ENCODE measurements at regions not wholly inside any gene's neighbourhood (a gene's known extent, or its start where the extent isn't known, plus 50 kb on each side); places are given as distances from the start of the nearest gene placed in this dataset.

DNA sequence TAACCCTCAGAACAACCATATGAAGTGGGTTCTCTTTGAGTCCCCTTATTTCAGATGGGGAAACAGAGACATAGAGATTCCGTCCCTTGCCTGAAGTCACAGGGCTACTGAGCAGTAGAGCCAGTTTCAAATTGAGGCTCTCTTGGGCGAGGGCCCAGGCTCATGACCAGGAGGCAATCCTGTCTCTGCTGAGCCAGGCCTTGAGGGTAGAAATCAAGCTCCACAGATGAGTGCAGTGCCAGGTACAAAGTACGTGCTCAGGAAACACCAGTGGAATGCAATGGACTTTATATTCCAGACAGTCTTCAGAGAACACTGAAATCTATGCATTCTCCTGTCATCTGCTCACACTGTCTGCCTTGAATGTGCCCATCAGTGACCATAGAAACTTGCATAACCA, 291.7 kb upstream of the MAF start:
- Mint-ChIP-seq H3K4me3 (no peak overlapping the region), H3K4me1 (no peaks in the 10 kb centered on the region), H3K36me3 (no peaks in the 10 kb centered on the region)

DNA sequence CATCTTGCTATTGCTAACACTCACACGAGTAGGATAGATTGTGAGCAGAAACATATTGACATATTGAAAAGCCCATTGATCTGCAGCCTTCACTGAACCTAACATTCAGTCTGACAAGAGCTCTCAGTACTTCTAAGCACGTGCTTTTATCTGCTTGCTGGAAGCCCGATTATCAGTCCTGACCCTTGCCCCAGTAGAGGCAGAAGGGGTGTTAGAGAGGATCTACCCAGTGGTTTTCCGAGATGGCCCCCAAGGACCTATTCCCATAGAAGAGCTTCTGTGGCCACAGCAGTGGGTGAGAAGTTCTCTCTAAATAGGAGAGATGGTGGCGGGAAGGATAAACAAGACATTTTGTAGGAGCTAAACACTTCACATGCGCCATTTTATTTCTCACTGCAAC, 290.9 kb upstream of the MAF start:
- ChIA-PET POLR2A (no interaction called here), CTCF (no interaction called here)
- Mint-ChIP-seq H3K27me3 (ENCODE audit: low read depth) (no peaks in the 10 kb centered on the region), H3K9me3 (no peaks in the 10 kb centered on the region), H3K4me1 (no peaks in the 10 kb centered on the region), H3K36me3 (no peaks in the 10 kb centered on the region), H3K27ac (no peak overlapping the region), H3K4me3 (no peak overlapping the region)
- ATAC-seq (no peak), DNase-seq (ENCODE audit: low spot score) (no peak)
- TF ChIP-seq TP53 (CRISPR knock-in tag; IDR thresholded peaks at IDR 0.05) (no peak), ELF4 (CRISPR knock-in tag; IDR thresholded peaks at IDR 0.05; ENCODE audit: low read depth) (no peak), SMAD4 (CRISPR knock-in tag; IDR thresholded peaks at IDR 0.05) (no peak), TCF7 (CRISPR knock-in tag; IDR thresholded peaks at IDR 0.05; ENCODE audit: low read depth) (no peak), ZNF317 (CRISPR knock-in tag; IDR thresholded peaks at IDR 0.05; ENCODE audit: borderline replicate concordance, low read depth) (no peak)
- TF ChIP-seq, protein P1, sequence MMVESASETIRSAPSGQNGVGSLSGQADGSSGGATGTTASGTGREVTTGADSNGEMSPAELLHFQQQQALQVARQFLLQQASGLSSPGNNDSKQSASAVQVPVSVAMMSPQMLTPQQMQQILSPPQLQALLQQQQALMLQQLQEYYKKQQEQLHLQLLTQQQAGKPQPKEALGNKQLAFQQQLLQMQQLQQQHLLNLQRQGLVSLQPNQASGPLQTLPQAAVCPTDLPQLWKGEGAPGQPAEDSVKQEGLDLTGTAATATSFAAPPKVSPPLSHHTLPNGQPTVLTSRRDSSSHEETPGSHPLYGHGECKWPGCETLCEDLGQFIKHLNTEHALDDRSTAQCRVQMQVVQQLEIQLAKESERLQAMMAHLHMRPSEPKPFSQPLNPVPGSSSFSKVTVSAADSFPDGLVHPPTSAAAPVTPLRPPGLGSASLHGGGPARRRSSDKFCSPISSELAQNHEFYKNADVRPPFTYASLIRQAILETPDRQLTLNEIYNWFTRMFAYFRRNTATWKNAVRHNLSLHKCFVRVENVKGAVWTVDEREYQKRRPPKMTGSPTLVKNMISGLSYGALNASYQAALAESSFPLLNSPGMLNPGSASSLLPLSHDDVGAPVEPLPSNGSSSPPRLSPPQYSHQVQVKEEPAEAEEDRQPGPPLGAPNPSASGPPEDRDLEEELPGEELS (CRISPR knock-in tag; IDR thresholded peaks at IDR 0.05) = no peak
- TF ChIP-seq, protein P2, sequence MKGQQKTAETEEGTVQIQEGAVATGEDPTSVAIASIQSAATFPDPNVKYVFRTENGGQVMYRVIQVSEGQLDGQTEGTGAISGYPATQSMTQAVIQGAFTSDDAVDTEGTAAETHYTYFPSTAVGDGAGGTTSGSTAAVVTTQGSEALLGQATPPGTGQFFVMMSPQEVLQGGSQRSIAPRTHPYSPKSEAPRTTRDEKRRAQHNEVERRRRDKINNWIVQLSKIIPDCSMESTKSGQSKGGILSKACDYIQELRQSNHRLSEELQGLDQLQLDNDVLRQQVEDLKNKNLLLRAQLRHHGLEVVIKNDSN (CRISPR knock-in tag; IDR thresholded peaks at IDR 0.05) = no peak
- TF ChIP-seq, protein P3, sequence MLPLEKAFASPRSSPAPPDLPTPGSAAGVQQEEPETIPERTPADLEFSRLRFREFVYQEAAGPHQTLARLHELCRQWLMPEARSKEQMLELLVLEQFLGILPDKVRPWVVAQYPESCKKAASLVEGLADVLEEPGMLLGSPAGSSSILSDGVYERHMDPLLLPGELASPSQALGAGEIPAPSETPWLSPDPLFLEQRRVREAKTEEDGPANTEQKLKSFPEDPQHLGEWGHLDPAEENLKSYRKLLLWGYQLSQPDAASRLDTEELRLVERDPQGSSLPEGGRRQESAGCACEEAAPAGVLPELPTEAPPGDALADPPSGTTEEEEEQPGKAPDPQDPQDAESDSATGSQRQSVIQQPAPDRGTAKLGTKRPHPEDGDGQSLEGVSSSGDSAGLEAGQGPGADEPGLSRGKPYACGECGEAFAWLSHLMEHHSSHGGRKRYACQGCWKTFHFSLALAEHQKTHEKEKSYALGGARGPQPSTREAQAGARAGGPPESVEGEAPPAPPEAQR (CRISPR knock-in tag; IDR thresholded peaks at IDR 0.05) = no peak
- TF ChIP-seq, protein P4, sequence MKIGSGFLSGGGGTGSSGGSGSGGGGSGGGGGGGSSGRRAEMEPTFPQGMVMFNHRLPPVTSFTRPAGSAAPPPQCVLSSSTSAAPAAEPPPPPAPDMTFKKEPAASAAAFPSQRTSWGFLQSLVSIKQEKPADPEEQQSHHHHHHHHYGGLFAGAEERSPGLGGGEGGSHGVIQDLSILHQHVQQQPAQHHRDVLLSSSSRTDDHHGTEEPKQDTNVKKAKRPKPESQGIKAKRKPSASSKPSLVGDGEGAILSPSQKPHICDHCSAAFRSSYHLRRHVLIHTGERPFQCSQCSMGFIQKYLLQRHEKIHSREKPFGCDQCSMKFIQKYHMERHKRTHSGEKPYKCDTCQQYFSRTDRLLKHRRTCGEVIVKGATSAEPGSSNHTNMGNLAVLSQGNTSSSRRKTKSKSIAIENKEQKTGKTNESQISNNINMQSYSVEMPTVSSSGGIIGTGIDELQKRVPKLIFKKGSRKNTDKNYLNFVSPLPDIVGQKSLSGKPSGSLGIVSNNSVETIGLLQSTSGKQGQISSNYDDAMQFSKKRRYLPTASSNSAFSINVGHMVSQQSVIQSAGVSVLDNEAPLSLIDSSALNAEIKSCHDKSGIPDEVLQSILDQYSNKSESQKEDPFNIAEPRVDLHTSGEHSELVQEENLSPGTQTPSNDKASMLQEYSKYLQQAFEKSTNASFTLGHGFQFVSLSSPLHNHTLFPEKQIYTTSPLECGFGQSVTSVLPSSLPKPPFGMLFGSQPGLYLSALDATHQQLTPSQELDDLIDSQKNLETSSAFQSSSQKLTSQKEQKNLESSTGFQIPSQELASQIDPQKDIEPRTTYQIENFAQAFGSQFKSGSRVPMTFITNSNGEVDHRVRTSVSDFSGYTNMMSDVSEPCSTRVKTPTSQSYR (CRISPR knock-in tag; IDR thresholded peaks at IDR 0.05) = no peak
- TF ChIP-seq, protein P5, sequence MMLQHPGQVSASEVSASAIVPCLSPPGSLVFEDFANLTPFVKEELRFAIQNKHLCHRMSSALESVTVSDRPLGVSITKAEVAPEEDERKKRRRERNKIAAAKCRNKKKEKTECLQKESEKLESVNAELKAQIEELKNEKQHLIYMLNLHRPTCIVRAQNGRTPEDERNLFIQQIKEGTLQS (CRISPR knock-in tag; conservative IDR thresholded peaks at IDR 0.05) = no peak
- TF ChIP-seq, protein P6, sequence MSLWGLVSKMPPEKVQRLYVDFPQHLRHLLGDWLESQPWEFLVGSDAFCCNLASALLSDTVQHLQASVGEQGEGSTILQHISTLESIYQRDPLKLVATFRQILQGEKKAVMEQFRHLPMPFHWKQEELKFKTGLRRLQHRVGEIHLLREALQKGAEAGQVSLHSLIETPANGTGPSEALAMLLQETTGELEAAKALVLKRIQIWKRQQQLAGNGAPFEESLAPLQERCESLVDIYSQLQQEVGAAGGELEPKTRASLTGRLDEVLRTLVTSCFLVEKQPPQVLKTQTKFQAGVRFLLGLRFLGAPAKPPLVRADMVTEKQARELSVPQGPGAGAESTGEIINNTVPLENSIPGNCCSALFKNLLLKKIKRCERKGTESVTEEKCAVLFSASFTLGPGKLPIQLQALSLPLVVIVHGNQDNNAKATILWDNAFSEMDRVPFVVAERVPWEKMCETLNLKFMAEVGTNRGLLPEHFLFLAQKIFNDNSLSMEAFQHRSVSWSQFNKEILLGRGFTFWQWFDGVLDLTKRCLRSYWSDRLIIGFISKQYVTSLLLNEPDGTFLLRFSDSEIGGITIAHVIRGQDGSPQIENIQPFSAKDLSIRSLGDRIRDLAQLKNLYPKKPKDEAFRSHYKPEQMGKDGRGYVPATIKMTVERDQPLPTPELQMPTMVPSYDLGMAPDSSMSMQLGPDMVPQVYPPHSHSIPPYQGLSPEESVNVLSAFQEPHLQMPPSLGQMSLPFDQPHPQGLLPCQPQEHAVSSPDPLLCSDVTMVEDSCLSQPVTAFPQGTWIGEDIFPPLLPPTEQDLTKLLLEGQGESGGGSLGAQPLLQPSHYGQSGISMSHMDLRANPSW (CRISPR knock-in tag; conservative IDR thresholded peaks at IDR 0.05; ENCODE audit: low read depth) = no peak

More for the DNA sequence above, 291.7 kb upstream of the MAF start:
- TF ChIP-seq, protein P7, sequence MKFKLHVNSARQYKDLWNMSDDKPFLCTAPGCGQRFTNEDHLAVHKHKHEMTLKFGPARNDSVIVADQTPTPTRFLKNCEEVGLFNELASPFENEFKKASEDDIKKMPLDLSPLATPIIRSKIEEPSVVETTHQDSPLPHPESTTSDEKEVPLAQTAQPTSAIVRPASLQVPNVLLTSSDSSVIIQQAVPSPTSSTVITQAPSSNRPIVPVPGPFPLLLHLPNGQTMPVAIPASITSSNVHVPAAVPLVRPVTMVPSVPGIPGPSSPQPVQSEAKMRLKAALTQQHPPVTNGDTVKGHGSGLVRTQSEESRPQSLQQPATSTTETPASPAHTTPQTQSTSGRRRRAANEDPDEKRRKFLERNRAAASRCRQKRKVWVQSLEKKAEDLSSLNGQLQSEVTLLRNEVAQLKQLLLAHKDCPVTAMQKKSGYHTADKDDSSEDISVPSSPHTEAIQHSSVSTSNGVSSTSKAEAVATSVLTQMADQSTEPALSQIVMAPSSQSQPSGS (CRISPR knock-in tag; IDR thresholded peaks at IDR 0.05; ENCODE audit: borderline replicate concordance, low read depth) = no peak
- TF ChIP-seq, protein P8, sequence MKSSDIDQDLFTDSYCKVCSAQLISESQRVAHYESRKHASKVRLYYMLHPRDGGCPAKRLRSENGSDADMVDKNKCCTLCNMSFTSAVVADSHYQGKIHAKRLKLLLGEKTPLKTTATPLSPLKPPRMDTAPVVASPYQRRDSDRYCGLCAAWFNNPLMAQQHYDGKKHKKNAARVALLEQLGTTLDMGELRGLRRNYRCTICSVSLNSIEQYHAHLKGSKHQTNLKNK (CRISPR knock-in tag; IDR thresholded peaks at IDR 0.05) = no peak
- TF ChIP-seq ZNF671 (CRISPR knock-in tag; IDR thresholded peaks at IDR 0.05) (no peak), ELF4 (CRISPR knock-in tag; IDR thresholded peaks at IDR 0.05; ENCODE audit: low read depth) (no peak), SMAD4 (CRISPR knock-in tag; IDR thresholded peaks at IDR 0.05) (no peak), KAT7 (CRISPR knock-in tag; IDR thresholded peaks at IDR 0.05; ENCODE audit: borderline replicate concordance) (no peak), RELA (CRISPR knock-in tag; IDR thresholded peaks at IDR 0.05; ENCODE audit: borderline replicate concordance) (no peak)
- TF ChIP-seq, protein P9, sequence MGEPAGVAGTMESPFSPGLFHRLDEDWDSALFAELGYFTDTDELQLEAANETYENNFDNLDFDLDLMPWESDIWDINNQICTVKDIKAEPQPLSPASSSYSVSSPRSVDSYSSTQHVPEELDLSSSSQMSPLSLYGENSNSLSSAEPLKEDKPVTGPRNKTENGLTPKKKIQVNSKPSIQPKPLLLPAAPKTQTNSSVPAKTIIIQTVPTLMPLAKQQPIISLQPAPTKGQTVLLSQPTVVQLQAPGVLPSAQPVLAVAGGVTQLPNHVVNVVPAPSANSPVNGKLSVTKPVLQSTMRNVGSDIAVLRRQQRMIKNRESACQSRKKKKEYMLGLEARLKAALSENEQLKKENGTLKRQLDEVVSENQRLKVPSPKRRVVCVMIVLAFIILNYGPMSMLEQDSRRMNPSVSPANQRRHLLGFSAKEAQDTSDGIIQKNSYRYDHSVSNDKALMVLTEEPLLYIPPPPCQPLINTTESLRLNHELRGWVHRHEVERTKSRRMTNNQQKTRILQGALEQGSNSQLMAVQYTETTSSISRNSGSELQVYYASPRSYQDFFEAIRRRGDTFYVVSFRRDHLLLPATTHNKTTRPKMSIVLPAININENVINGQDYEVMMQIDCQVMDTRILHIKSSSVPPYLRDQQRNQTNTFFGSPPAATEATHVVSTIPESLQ (CRISPR knock-in tag; IDR thresholded peaks at IDR 0.05) = no peak
- TF ChIP-seq, protein P10, sequence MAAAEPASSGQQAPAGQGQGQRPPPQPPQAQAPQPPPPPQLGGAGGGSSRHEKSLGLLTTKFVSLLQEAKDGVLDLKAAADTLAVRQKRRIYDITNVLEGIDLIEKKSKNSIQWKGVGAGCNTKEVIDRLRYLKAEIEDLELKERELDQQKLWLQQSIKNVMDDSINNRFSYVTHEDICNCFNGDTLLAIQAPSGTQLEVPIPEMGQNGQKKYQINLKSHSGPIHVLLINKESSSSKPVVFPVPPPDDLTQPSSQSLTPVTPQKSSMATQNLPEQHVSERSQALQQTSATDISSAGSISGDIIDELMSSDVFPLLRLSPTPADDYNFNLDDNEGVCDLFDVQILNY (CRISPR knock-in tag; IDR thresholded peaks at IDR 0.05) = no peak
- Mint-ChIP-seq H3K9me3 (no peaks in the 10 kb centered on the region), H3K27ac (no peak overlapping the region), H3K27me3 (ENCODE audit: low read depth) (no peaks in the 10 kb centered on the region)
- ChIA-PET POLR2A (no interaction called here), CTCF (no interaction called here)
- DNase-seq (ENCODE audit: low spot score) = no peak
- ATAC-seq = no peak

Data from WTC11 (cell line).